Astrocyte (in vitro differentiated cells and primary cell): ENCODE measurements at regions not wholly inside any gene's neighbourhood (a gene's known extent, or its start where the extent isn't known, plus 50 kb on each side); places are given as distances from the start of the nearest gene placed in this dataset.

Experiments
- DNase-seq: peaks from one replicate; pipeline ENCODE4 v3.0.0-alpha.2; 2010; ENCODE audit warnings: low read depth
- FAIRE-seq: peaks from 2 replicates; lab custom pipeline; 2011; peaks lifted over from hg19 to GRCh38; lab: Jason Lieb, UNC
- H2AFZ ChIP-seq: 2 replicates; pipeline ENCODE4 v1.6.0; 2012; ENCODE audit warnings: low read depth, low read length, inconsistent platforms
- H3K27ac ChIP-seq: 2 replicates; pipeline ENCODE4 v1.5.1; 2011; ENCODE audit warnings: low read depth, low read length, inconsistent platforms
- H3K27me3 ChIP-seq: 2 replicates; pipeline ENCODE4 v1.6.0; 2011; ENCODE audit warnings: low read length, inconsistent platforms; ENCODE audit not compliant: insufficient read depth
- H3K36me3 ChIP-seq: 2 replicates; pipeline ENCODE4 v1.5.1; 2011; ENCODE audit warnings: low read length, inconsistent platforms; ENCODE audit not compliant: insufficient read depth
- H3K4me1 ChIP-seq: 2 replicates; pipeline ENCODE4 v1.5.1; 2011; ENCODE audit warnings: low read length, inconsistent platforms; ENCODE audit not compliant: insufficient read depth
- H3K4me2 ChIP-seq: 2 replicates; pipeline ENCODE4 v1.6.0; 2012; ENCODE audit warnings: low read length, inconsistent platforms
- H3K4me3 ChIP-seq: 2 replicates; pipeline ENCODE4 v1.5.1; 2011; ENCODE audit warnings: low read depth, mild to moderate bottlenecking, low read length, inconsistent platforms; ENCODE audit not compliant: insufficient read depth
- H3K79me2 ChIP-seq: 2 replicates; pipeline ENCODE4 v1.6.0; 2012; ENCODE audit warnings: mild to moderate bottlenecking, low read length, inconsistent platforms; ENCODE audit not compliant: insufficient read depth
- H3K9ac ChIP-seq: 2 replicates; pipeline ENCODE4 v1.6.0; 2012; ENCODE audit warnings: mild to moderate bottlenecking, low read length, inconsistent platforms
- H3K9me3 ChIP-seq: 2 replicates; pipeline ENCODE4 v1.5.1; 2012; ENCODE audit warnings: low read depth, mild to moderate bottlenecking, low read length, inconsistent platforms; ENCODE audit not compliant: insufficient read depth
- H4K20me1 ChIP-seq: 2 replicates; pipeline ENCODE4 v1.6.0; 2012; ENCODE audit warnings: low read length, inconsistent platforms; ENCODE audit not compliant: insufficient read depth
- H3K27ac Mint-ChIP-seq: one replicate; pipeline ENCODE4 v1.8.0; 2021; ENCODE audit warnings: mild to moderate bottlenecking, mixed read lengths; ENCODE audit not compliant: unreplicated experiment
- H3K27me3 Mint-ChIP-seq: one replicate; pipeline ENCODE4 v1.8.0; 2021; ENCODE audit warnings: low read depth, mixed read lengths; ENCODE audit not compliant: unreplicated experiment
- H3K36me3 Mint-ChIP-seq: one replicate; pipeline ENCODE4 v1.8.0; 2021; ENCODE audit warnings: low read depth, mixed read lengths; ENCODE audit not compliant: unreplicated experiment
- H3K4me1 Mint-ChIP-seq: one replicate; pipeline ENCODE4 v1.8.0; 2021; ENCODE audit warnings: low read depth, mixed read lengths; ENCODE audit not compliant: unreplicated experiment
- H3K4me3 Mint-ChIP-seq: one replicate; pipeline ENCODE4 v1.8.0; 2021; ENCODE audit warnings: mild to moderate bottlenecking, moderate library complexity, mixed read lengths; ENCODE audit not compliant: unreplicated experiment
- H3K9me3 Mint-ChIP-seq: one replicate; pipeline ENCODE4 v1.8.0; 2021; ENCODE audit warnings: mild to moderate bottlenecking, mixed read lengths; ENCODE audit not compliant: unreplicated experiment
- EZH2 ChIP-seq: IDR thresholded peaks from 2 replicates; pipeline ENCODE4 v1.6.1; 2012; ENCODE audit warnings: mild to moderate bottlenecking, low read length, inconsistent platforms; ENCODE audit not compliant: insufficient read depth
- TF ChIP-seq, protein P1 (sequence below): IDR thresholded peaks from 2 replicates; pipeline ENCODE4 v1.5.1; 2011; ENCODE audit warnings: low read depth, mild to moderate bottlenecking, inconsistent platforms, low read length, moderate library complexity; ENCODE audit not compliant: insufficient read depth

DNA sequence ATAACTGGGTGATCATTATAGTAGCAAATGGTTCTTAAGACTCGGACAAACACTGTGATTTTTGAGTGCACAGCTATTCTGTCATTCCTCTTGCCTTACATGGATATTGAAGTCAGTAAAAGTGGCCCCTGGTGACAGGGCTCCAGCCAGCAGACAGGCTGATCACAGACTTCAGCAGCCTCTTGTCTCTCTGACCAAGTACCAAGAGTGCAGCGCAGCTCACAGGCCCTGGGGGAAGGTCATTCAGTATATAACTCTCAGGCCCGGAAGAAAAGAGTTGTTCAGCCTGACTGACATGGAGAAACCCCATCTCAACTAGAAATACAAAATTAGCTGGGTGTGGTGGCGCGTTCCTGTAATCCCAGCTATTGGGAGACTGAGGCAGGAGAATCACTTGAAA lies 202.6 kb downstream of the HRH4 start:
- H3K36me3 Mint-ChIP-seq, result no peaks in the 10 kb centered on the region
- Histone ChIP-seq H3K9ac (no peak overlapping the region), H3K4me1 (no peaks in the 10 kb centered on the region), H3K9me3 (no peaks in the 10 kb centered on the region), H4K20me1 (no peaks in the 10 kb centered on the region), H3K27me3 (no peaks in the 10 kb centered on the region), H3K4me2 (no peak overlapping the region), H3K36me3 (no peaks in the 10 kb centered on the region), H3K79me2 (no peaks in the 10 kb centered on the region), H3K27ac (no peak overlapping the region), H2AFZ (no peak overlapping the region), H3K4me3 (no peak overlapping the region)
- H3K4me1 Mint-ChIP-seq, result no peaks in the 10 kb centered on the region
- no peak for DNase-seq
- no peak for FAIRE-seq
- H3K27me3 Mint-ChIP-seq, result peaks cover 16% of the 10 kb centered on the region
- no peak overlapping the region for H3K27ac Mint-ChIP-seq
- no peak overlapping the region for H3K4me3 Mint-ChIP-seq
- peaks cover 7% of the 10 kb centered on the region for H3K9me3 Mint-ChIP-seq
- TF ChIP-seq EZH2, result no peak
- TF ChIP-seq, protein P1, sequence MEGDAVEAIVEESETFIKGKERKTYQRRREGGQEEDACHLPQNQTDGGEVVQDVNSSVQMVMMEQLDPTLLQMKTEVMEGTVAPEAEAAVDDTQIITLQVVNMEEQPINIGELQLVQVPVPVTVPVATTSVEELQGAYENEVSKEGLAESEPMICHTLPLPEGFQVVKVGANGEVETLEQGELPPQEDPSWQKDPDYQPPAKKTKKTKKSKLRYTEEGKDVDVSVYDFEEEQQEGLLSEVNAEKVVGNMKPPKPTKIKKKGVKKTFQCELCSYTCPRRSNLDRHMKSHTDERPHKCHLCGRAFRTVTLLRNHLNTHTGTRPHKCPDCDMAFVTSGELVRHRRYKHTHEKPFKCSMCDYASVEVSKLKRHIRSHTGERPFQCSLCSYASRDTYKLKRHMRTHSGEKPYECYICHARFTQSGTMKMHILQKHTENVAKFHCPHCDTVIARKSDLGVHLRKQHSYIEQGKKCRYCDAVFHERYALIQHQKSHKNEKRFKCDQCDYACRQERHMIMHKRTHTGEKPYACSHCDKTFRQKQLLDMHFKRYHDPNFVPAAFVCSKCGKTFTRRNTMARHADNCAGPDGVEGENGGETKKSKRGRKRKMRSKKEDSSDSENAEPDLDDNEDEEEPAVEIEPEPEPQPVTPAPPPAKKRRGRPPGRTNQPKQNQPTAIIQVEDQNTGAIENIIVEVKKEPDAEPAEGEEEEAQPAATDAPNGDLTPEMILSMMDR, result no peak

DNA sequence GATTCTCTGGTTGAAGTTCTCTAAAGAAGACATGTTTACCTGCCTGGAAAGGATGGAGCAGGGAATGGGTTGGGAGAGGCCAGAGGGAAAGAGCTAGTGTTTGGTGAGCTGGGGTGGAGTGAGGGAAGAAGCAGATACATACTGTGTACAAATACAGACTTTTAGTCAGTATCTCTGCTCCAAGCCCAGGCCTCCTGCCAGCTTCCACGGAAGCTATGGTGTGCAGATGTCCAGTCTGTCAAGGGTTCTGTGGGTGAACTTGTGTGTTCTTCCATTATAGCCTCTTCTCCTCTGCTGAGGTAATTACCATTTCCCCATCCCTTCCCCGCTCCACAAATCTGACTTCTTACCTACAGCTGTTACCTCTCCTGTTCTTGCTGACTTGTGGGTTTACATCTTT lies 208.6 kb downstream of the HRH4 start:
- H3K9ac ChIP-seq, result no peak overlapping the region
- no peaks in the 10 kb centered on the region for H3K27me3 ChIP-seq
- no peaks in the 10 kb centered on the region for H3K36me3 Mint-ChIP-seq
- no peak overlapping the region for H3K4me3 ChIP-seq
- H2AFZ ChIP-seq, result no peak overlapping the region
- no peak overlapping the region for H3K4me3 Mint-ChIP-seq
- no peak overlapping the region for H3K27ac Mint-ChIP-seq
- no peak for DNase-seq
- H3K27ac ChIP-seq, result no peak overlapping the region
- no peaks in the 10 kb centered on the region for H3K4me1 Mint-ChIP-seq
- H3K27me3 Mint-ChIP-seq, result peaks cover 16% of the 10 kb centered on the region
- H3K79me2 ChIP-seq, result no peaks in the 10 kb centered on the region
- no peaks in the 10 kb centered on the region for H3K9me3 ChIP-seq
- H4K20me1 ChIP-seq, result no peaks in the 10 kb centered on the region
- no peak for FAIRE-seq
- H3K4me1 ChIP-seq, result no peaks in the 10 kb centered on the region
- no peak for TF ChIP-seq EZH2
- TF ChIP-seq, protein P1, result no peak
- no peak overlapping the region for H3K4me2 ChIP-seq
- H3K36me3 ChIP-seq, result no peaks in the 10 kb centered on the region
- H3K9me3 Mint-ChIP-seq, result peaks cover 7% of the 10 kb centered on the region

DNA sequence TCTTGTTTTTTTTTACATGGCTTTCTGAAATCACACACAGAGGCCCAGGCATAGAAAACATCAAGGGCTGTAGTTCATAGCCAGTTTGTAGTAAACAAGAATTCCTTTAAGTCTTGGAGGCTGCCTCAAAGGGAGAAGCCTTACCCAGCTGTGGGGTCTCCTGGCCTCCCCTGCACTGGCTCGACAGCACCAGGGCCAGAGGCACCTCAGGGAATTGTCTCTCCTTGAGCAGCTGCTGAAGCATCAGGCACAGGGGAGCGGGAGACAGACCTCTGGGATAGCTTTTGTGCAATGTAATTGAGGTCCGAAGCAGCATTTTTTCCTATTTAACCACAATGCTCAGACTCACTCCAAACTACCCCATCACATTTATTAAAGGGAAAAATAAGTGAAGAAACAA lies 209.1 kb downstream of the HRH4 start:
- no peaks in the 10 kb centered on the region for H4K20me1 ChIP-seq
- no peaks in the 10 kb centered on the region for H3K4me1 ChIP-seq
- Mint-ChIP-seq H3K27me3 (peaks cover 13% of the 10 kb centered on the region), H3K4me3 (no peak overlapping the region), H3K27ac (no peak overlapping the region), H3K4me1 (no peaks in the 10 kb centered on the region), H3K36me3 (no peaks in the 10 kb centered on the region), H3K9me3 (peaks cover 4% of the 10 kb centered on the region)
- no peak overlapping the region for H3K9ac ChIP-seq
- no peak overlapping the region for H3K4me2 ChIP-seq
- FAIRE-seq, result no peak
- no peaks in the 10 kb centered on the region for H3K9me3 ChIP-seq
- no peak overlapping the region for H2AFZ ChIP-seq
- H3K79me2 ChIP-seq, result no peaks in the 10 kb centered on the region
- no peaks in the 10 kb centered on the region for H3K27me3 ChIP-seq
- DNase-seq, result no peak
- H3K4me3 ChIP-seq, result no peak overlapping the region
- no peak overlapping the region for H3K27ac ChIP-seq
- no peaks in the 10 kb centered on the region for H3K36me3 ChIP-seq
- TF ChIP-seq, protein P1, result no peak
- no peak for TF ChIP-seq EZH2
